ENCODE measurements at regions not wholly inside any gene's neighbourhood (a gene's known extent, or its start where the extent isn't known, plus 50 kb on each side); places are given as distances from the start of the nearest gene placed in this dataset.

DNA sequence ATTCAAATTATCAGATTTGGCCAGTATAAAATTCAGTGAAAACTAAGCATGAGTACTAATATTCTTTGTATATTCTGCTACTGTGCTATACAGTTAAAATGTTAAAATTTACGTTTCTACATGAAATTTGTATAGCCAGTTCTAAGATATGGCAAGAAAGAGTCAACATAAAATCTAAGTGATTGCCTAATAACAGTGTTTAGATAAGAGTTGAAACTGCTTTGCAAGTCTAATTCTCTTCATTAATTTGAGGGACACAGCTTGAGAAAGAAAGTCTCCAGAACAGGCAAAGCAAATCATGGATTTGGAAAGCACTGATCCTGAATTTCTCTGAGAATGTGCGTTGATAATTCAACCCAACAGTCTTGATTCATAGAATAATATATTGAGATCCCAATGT is 630.9 kb upstream of the USP24 start:
- H3K36me3 ChIP-seq, result no peaks in the 10 kb centered on the region
- 89% methylated on average over 2 of the region's 2 CpGs for WGBS
- intact Hi-C loops (cut with DNase I), result no loop called here
- no peak overlapping the region for H3K4me3 ChIP-seq
- H3K27ac ChIP-seq, result no peak overlapping the region
- TF ChIP-seq POLR2A (IDR thresholded peaks at IDR 0.05) (no peak), POLR2AphosphoS5 (IDR thresholded peaks at IDR 0.05) (no peak)
- TF ChIP-seq, protein P1, sequence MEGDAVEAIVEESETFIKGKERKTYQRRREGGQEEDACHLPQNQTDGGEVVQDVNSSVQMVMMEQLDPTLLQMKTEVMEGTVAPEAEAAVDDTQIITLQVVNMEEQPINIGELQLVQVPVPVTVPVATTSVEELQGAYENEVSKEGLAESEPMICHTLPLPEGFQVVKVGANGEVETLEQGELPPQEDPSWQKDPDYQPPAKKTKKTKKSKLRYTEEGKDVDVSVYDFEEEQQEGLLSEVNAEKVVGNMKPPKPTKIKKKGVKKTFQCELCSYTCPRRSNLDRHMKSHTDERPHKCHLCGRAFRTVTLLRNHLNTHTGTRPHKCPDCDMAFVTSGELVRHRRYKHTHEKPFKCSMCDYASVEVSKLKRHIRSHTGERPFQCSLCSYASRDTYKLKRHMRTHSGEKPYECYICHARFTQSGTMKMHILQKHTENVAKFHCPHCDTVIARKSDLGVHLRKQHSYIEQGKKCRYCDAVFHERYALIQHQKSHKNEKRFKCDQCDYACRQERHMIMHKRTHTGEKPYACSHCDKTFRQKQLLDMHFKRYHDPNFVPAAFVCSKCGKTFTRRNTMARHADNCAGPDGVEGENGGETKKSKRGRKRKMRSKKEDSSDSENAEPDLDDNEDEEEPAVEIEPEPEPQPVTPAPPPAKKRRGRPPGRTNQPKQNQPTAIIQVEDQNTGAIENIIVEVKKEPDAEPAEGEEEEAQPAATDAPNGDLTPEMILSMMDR (IDR thresholded peaks at IDR 0.05), result no peak
- H3K4me1 ChIP-seq (replicated peaks), result no peaks in the 10 kb centered on the region
- DNase-seq (ENCODE audit: low spot score), result no peak
- H3K27me3 ChIP-seq (replicated peaks; ENCODE audit: insufficient read depth), result no peaks in the 10 kb centered on the region
- H3K9me3 ChIP-seq, result no peaks in the 10 kb centered on the region

DNA sequence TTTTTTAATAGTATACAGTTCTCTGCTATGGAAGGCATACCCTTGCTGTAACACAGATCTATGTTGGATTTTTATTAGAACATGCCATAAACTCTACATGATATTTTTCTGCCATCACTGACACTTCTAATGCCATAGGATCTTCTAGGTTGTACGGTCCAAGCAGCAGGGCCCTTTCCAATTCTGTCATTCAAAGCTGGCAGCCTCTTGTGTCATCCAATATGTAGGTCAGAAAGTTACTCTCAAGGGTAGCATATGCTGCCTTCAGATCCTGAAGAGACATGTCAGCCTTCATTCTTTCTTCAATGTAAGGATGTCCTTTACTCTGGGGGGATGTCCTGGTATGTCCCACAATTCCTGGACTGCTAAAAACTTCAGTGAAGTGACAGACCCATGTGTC is 629.2 kb upstream of the USP24 start:
- Histone ChIP-seq H3K9me3 (no peaks in the 10 kb centered on the region), H3K27ac (no peak overlapping the region), H3K27me3 (replicated peaks; ENCODE audit: insufficient read depth) (no peaks in the 10 kb centered on the region), H3K4me3 (no peak overlapping the region), H3K4me1 (replicated peaks) (no peaks in the 10 kb centered on the region), H3K36me3 (no peaks in the 10 kb centered on the region)
- DNase-seq (ENCODE audit: low spot score), result no peak
- TF ChIP-seq, protein P1 (IDR thresholded peaks at IDR 0.05), result no peak
- no peak for TF ChIP-seq POLR2A (IDR thresholded peaks at IDR 0.05)
- TF ChIP-seq POLR2AphosphoS5 (IDR thresholded peaks at IDR 0.05), result no peak
- WGBS, result 93% methylated on average over 1 of the region's 1 CpG
- intact Hi-C loops (cut with DNase I), result no loop called here

DNA sequence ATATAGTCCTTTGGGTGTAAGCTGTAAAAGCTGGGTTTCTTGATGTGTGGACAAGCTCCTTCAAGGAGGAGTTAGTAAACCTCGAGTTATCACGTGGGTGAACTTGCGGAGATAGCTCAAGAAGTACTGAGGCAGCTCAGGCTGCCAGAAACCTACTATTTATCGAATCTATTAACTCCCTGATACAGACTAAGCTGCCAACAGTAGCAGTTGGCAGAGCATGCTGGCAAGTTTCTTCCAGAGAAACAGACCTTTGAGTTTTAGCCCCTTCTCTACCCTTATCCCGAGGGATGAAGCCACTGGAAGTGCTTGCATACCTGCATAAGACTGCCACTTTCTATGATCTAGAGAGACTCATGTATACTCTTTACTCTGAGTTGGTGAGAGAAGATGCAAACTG is 624.5 kb upstream of the USP24 start:
- TF ChIP-seq POLR2A (IDR thresholded peaks at IDR 0.05), result no peak
- no peak for TF ChIP-seq POLR2AphosphoS5 (IDR thresholded peaks at IDR 0.05)
- TF ChIP-seq, protein P1 (IDR thresholded peaks at IDR 0.05), result no peak
- WGBS, result 56% methylated on average over 5 of the region's 5 CpGs
- no peak overlapping the region for H3K4me3 ChIP-seq
- no peaks in the 10 kb centered on the region for H3K4me1 ChIP-seq (replicated peaks)
- H3K27me3 ChIP-seq (replicated peaks; ENCODE audit: insufficient read depth), result no peaks in the 10 kb centered on the region
- no peak overlapping the region for H3K27ac ChIP-seq
- no peak for DNase-seq (ENCODE audit: low spot score)
- no peaks in the 10 kb centered on the region for H3K9me3 ChIP-seq
- intact Hi-C loops (cut with DNase I), result no loop called here
- no peaks in the 10 kb centered on the region for H3K36me3 ChIP-seq

DNA sequence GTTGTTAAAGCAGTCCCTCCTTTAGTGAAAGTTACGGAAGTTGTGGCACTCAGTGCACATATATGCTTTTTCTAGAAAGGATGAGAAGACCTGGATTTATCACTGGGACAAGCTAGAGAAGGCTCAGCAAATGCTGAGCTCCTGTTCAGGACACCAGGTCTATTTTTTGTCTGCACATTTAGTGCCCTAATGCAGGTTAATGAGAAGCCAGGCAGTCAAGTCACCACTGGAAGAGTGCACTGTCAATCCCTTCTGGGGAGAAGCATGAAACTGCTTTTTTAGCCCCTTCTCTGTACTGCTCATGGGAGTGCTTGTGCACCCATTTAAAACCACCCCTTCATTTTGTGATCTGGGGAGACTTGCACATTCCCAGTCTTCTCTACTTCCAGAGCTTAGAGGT is 624.1 kb upstream of the USP24 start:
- Histone ChIP-seq H3K4me3 (no peak overlapping the region), H3K36me3 (no peaks in the 10 kb centered on the region), H3K4me1 (replicated peaks) (no peaks in the 10 kb centered on the region), H3K27me3 (replicated peaks; ENCODE audit: insufficient read depth) (no peaks in the 10 kb centered on the region), H3K27ac (no peak overlapping the region), H3K9me3 (no peaks in the 10 kb centered on the region)
- 100% methylated on average over 1 of the region's 1 CpG for WGBS
- no peak for DNase-seq (ENCODE audit: low spot score)
- TF ChIP-seq POLR2A (IDR thresholded peaks at IDR 0.05), result no peak
- TF ChIP-seq, protein P1 (IDR thresholded peaks at IDR 0.05), result no peak
- TF ChIP-seq POLR2AphosphoS5 (IDR thresholded peaks at IDR 0.05), result no peak
- intact Hi-C loops (cut with DNase I), result no loop called here

DNA sequence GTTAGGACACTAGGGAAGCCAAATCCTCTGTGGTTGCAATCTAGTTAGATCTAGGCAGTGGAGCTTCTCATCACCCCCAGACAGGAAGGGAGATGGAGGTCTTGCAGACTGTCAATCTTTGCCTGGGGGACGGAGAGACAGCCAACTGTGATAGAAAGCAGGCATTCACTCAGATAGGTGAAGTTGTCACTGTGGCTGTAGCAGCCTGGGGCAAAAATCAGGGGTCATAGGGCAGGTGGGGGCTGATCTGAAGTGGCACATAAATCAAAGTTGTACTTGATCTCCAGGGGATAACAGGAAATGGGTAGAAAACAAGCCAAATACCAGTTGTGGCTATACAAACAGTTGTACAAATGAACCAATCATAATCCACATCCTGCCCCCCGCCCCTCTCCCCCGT is 620.9 kb upstream of the USP24 start:
- no peaks in the 10 kb centered on the region for H3K36me3 ChIP-seq
- WGBS, result 72% methylated on average over 3 of the region's 3 CpGs
- H3K27ac ChIP-seq, result no peak overlapping the region
- DNase-seq (ENCODE audit: low spot score), result no peak
- no peak overlapping the region for H3K4me3 ChIP-seq
- no peaks in the 10 kb centered on the region for H3K27me3 ChIP-seq (replicated peaks; ENCODE audit: insufficient read depth)
- no peaks in the 10 kb centered on the region for H3K4me1 ChIP-seq (replicated peaks)
- intact Hi-C loops (cut with DNase I), result no loop called here
- no peak for TF ChIP-seq POLR2AphosphoS5 (IDR thresholded peaks at IDR 0.05)
- TF ChIP-seq, protein P1 (IDR thresholded peaks at IDR 0.05), result no peak
- TF ChIP-seq POLR2A (IDR thresholded peaks at IDR 0.05), result no peak
- H3K9me3 ChIP-seq, result no peaks in the 10 kb centered on the region

Measured in prostate gland (tissue), 2 donors.